A673 (cell line): ENCODE measurements at regions not wholly inside any gene's neighbourhood (a gene's known extent, or its start where the extent isn't known, plus 50 kb on each side); places are given as distances from the start of the nearest gene placed in this dataset.

Experiments
- CTCF ChIP-seq: fragments of 300-800, 200-600 bp; sonication (generic); conservative IDR thresholded peaks from 2 replicates; pipeline ENCODE4 v1.5.1; 2017; ENCODE audit warnings: low read depth, mild to moderate bottlenecking, antibody characterized with exemption, low read length, moderate library complexity, mixed read lengths
- EZH2 ChIP-seq: fragments of 200-600 bp; sonication (generic); IDR thresholded peaks from 2 replicates; pipeline ENCODE4 v1.6.1; 2017; ENCODE audit warnings: borderline replicate concordance, low read depth, mild to moderate bottlenecking, mixed read lengths, antibody characterized with exemption, low read length; ENCODE audit not compliant: poor library complexity, severe bottlenecking

GRCh38 chr7:24127930-24128329 is 156.1 kb upstream of the NPY start:
- TF ChIP-seq EZH2 (no peak), CTCF (no peak)
